Right cardiac atrium (tissue), 5 donors: ENCODE measurements at regions not wholly inside any gene's neighbourhood (a gene's known extent, or its start where the extent isn't known, plus 50 kb on each side); places are given as distances from the start of the nearest gene placed in this dataset.

Experiments used
- ATAC-seq, 2 donors: fragments of 200-7000 bp; cut with Tn5 transposase; one replicate each; pipeline versions ENCODE4 v1.8.0 to v1.9.1; 2020; ENCODE audit warnings: moderate library complexity in 2 of 2, mild to moderate bottlenecking in 1 of 2
- DNase-seq, 3 donors: peaks; one replicate each; pipeline ENCODE4 v3.0.0-alpha.2; 2020
- H3K27ac ChIP-seq: one replicate; pipeline ENCODE4 v1.5.1; 2013; ENCODE audit warnings: mild to moderate bottlenecking, low read length, control low read depth, moderate library complexity
- H3K27me3 ChIP-seq: one replicate; pipeline ENCODE4 v1.6.1; 2013; ENCODE audit not compliant: control insufficient read depth, insufficient read depth
- H3K4me1 ChIP-seq: one replicate; pipeline ENCODE4 v1.6.1; 2013; ENCODE audit warnings: low read length; ENCODE audit not compliant: control insufficient read depth, insufficient read depth
- H3K4me3 ChIP-seq: one replicate; pipeline ENCODE4 v1.5.1; 2013; ENCODE audit warnings: low read length, control low read depth
- H3K9me3 ChIP-seq: one replicate; pipeline ENCODE4 v1.6.1; 2013; ENCODE audit warnings: low read length; ENCODE audit not compliant: control insufficient read depth
- WGBS: extraction: QIAGEN DNeasy Blood & Tissue Kit; methylation state at CpG from one replicate; pipeline ENCODE4 v1.1.7; 2013; 5-methylcytosine and 5-hydroxymethylcytosine counted together
- intact Hi-C, 4 donors: fragments of 100-400 bp; cut with DNase I; formaldehyde crosslinking; loops; one replicate each; pipeline versions ENCODE4 v1.11.0 to v1.14.0; 2022 to 2023
- donor health status: healthy with polysubstance abuse.
- donor health status: DM: no; HTN: yes; CAD: no.
- donor health status: DM: no; HTN: no; CAD: no.
- donor health status: DM: no; HTN: yes; CAD: no; lungs with severe emphysema.
- donor health status: DM: yes; HTN: yes; CAD: no.

- no peak overlapping the region for H3K27ac ChIP-seq
- no peak for DNase-seq
- H3K27me3 ChIP-seq: no peaks in the 10 kb centered on the region
- no peaks in the 10 kb centered on the region for H3K9me3 ChIP-seq
- 88% methylated on average over 2 of the region's 2 CpGs for WGBS
- H3K4me3 ChIP-seq: no peak overlapping the region
- H3K4me1 ChIP-seq: no peaks in the 10 kb centered on the region
- ATAC-seq: no peak
- intact Hi-C loops: no loop called here
These were observed 317.8 kb upstream of the ATP10B start for GRCh38 chr5:161169776-161170175.

- Histone ChIP-seq H3K27me3 (no peaks in the 10 kb centered on the region), H3K9me3 (no peaks in the 10 kb centered on the region), H3K27ac (no peak overlapping the region), H3K4me1 (no peaks in the 10 kb centered on the region), H3K4me3 (no peak overlapping the region)
- WGBS: 81% methylated on average over 6 of the region's 6 CpGs
- ATAC-seq: no peak
- no peak for DNase-seq
- intact Hi-C loops: no loop called here
These were observed 315.2 kb upstream of the ATP10B start for GRCh38 chr5:161167016-161167767.

GRCh38 chr5:161165998-161166660 is 314.1 kb upstream of the ATP10B start:
- WGBS: 98% methylated on average over 30 of the region's 30 CpGs
- peak in 2 of 3 donors; percentile 30 to 38 for DNase-seq
- intact Hi-C loops: no loop called here
- Histone ChIP-seq H3K9me3 (no peaks in the 10 kb centered on the region), H3K4me1 (no peaks in the 10 kb centered on the region), H3K4me3 (no peak overlapping the region), H3K27ac (no peak overlapping the region), H3K27me3 (no peaks in the 10 kb centered on the region)
- ATAC-seq: no peak

- no peak overlapping the region for H3K4me3 ChIP-seq
- no peaks in the 10 kb centered on the region for H3K9me3 ChIP-seq
- no peaks in the 10 kb centered on the region for H3K27me3 ChIP-seq
- H3K4me1 ChIP-seq: no peaks in the 10 kb centered on the region
- no peak for DNase-seq
- WGBS: 45% methylated on average over 2 of the region's 2 CpGs
- intact Hi-C loops: no loop called here
- H3K27ac ChIP-seq: no peak overlapping the region
- no peak for ATAC-seq
These were observed 305.9 kb upstream of the ATP10B start for GRCh38 chr5:161157925-161158324.

- intact Hi-C loops: no loop called here
- Histone ChIP-seq H3K4me1 (no peaks in the 10 kb centered on the region), H3K27ac (no peak overlapping the region), H3K4me3 (no peak overlapping the region), H3K27me3 (no peaks in the 10 kb centered on the region), H3K9me3 (no peaks in the 10 kb centered on the region)
- ATAC-seq: no peak
- WGBS: 88% methylated on average over 1 of the region's 1 CpG
- DNase-seq: no peak
These were observed 303.4 kb upstream of the ATP10B start for GRCh38 chr5:161155451-161155850.

- Histone ChIP-seq H3K27ac (no peak overlapping the region), H3K4me1 (no peaks in the 10 kb centered on the region), H3K27me3 (no peaks in the 10 kb centered on the region), H3K9me3 (no peaks in the 10 kb centered on the region), H3K4me3 (no peak overlapping the region)
- intact Hi-C loops: no loop called here
- WGBS: 77% methylated on average over 2 of the region's 2 CpGs
- ATAC-seq (no peak), DNase-seq (no peak)
These were observed 300.5 kb upstream of the ATP10B start for GRCh38 chr5:161152415-161152940.

GRCh38 chr5:161150441-161150988 is 298.5 kb upstream of the ATP10B start:
- Histone ChIP-seq H3K9me3 (no peaks in the 10 kb centered on the region), H3K27ac (no peak overlapping the region), H3K4me3 (no peak overlapping the region), H3K27me3 (no peaks in the 10 kb centered on the region), H3K4me1 (no peaks in the 10 kb centered on the region)
- DNase-seq: no peak
- WGBS: 78% methylated on average over 2 of the region's 2 CpGs
- intact Hi-C loops: no loop called here
- ATAC-seq: no peak

- DNase-seq: no peak
- intact Hi-C loops: no loop called here
- ATAC-seq: no peak
These were observed 297.1 kb upstream of the ATP10B start for GRCh38 chr5:161149078-161149477.

GRCh38 chr5:161138751-161139455 is 286.9 kb upstream of the ATP10B start:
- no peaks in the 10 kb centered on the region for H3K4me1 ChIP-seq
- ATAC-seq (no peak), DNase-seq (no peak)
- H3K9me3 ChIP-seq: no peaks in the 10 kb centered on the region
- no peaks in the 10 kb centered on the region for H3K27me3 ChIP-seq
- no peak overlapping the region for H3K4me3 ChIP-seq
- H3K27ac ChIP-seq: no peak overlapping the region
- intact Hi-C loops: no loop called here
- WGBS: 72% methylated on average over 2 of the region's 2 CpGs

More at GRCh38 chr5:161149078-161149477, 297.1 kb upstream of the ATP10B start:
- no peaks in the 10 kb centered on the region for H3K27me3 ChIP-seq
- no peak overlapping the region for H3K4me3 ChIP-seq
- H3K9me3 ChIP-seq: no peaks in the 10 kb centered on the region
- H3K4me1 ChIP-seq: no peaks in the 10 kb centered on the region
- no peak overlapping the region for H3K27ac ChIP-seq

GRCh38 chr5:161134956-161135355 is 282.9 kb upstream of the ATP10B start:
- 68% methylated on average over 5 of the region's 5 CpGs for WGBS
- H3K4me1 ChIP-seq: no peaks in the 10 kb centered on the region
- no peak for DNase-seq
- no peak overlapping the region for H3K27ac ChIP-seq
- ATAC-seq: no peak
- no peak overlapping the region for H3K4me3 ChIP-seq
- H3K9me3 ChIP-seq: no peaks in the 10 kb centered on the region
- H3K27me3 ChIP-seq: no peaks in the 10 kb centered on the region
- intact Hi-C loops: no loop called here

GRCh38 chr5:161134083-161134482 is 282.1 kb upstream of the ATP10B start:
- H3K27me3 ChIP-seq: no peaks in the 10 kb centered on the region
- H3K9me3 ChIP-seq: no peaks in the 10 kb centered on the region
- no peak overlapping the region for H3K4me3 ChIP-seq
- H3K4me1 ChIP-seq: no peaks in the 10 kb centered on the region
- H3K27ac ChIP-seq: no peak overlapping the region
- intact Hi-C loops: no loop called here
- DNase-seq (no peak), ATAC-seq (no peak)
- WGBS: 45% methylated on average over 2 of the region's 2 CpGs
